ENCODE measurements at regions not wholly inside any gene's neighbourhood (a gene's known extent, or its start where the extent isn't known, plus 50 kb on each side); places are given as distances from the start of the nearest gene placed in this dataset.

- no peak for TF ChIP-seq GABPA (IDR thresholded peaks at IDR 0.05; ENCODE audit: low read depth)
- no peak for TF ChIP-seq YY1 (IDR thresholded peaks at IDR 0.05; ENCODE audit: low read depth)
- TF ChIP-seq CTCF (IDR thresholded peaks at IDR 0.05), result no peak
- no peak for TF ChIP-seq EP300 (IDR thresholded peaks at IDR 0.05; ENCODE audit: borderline replicate concordance in 1 of 2, low read depth in 1 of 2, low read length in 1 of 2)
- no peak for TF ChIP-seq MAX (IDR thresholded peaks at IDR 0.05; ENCODE audit: low read depth)
- TF ChIP-seq NFIC (IDR thresholded peaks at IDR 0.05; ENCODE audit: borderline replicate concordance), result no peak
- TF ChIP-seq TAF1 (IDR thresholded peaks at IDR 0.05; ENCODE audit: borderline replicate concordance, low read depth, low read length), result no peak
- no peak for TF ChIP-seq RFX5 (IDR thresholded peaks at IDR 0.05; ENCODE audit: low read length)
These were observed 62.8 kb upstream of the LAPTM4A start for GRCh38 chr2:20113986-20114938.

Measured in SK-N-SH (cell line).